AG10803 (cell line): ENCODE measurements at regions not wholly inside any gene's neighbourhood (a gene's known extent, or its start where the extent isn't known, plus 50 kb on each side); places are given as distances from the start of the nearest gene placed in this dataset.
"Not testable (repeated sequence)": the region's sequence is repeated elsewhere in the genome, so short reads cannot be mapped to it uniquely, and the experiment has no call there.

ENCODE experiments used
- DNase-seq: peaks from one replicate; pipeline ENCODE4 v3.0.0; 2010; ENCODE audit warnings: low read depth
- H3K4me3 ChIP-seq: 2 replicates; pipeline ENCODE4 v1.5.1; 2011; ENCODE audit warnings: mild to moderate bottlenecking, low read length, control low read depth
- TF ChIP-seq, protein P1 (sequence below): conservative IDR thresholded peaks from 2 replicates; pipeline ENCODE4 v1.5.1; 2011; ENCODE audit warnings: mild to moderate bottlenecking, low read length, control low read depth, inconsistent platforms

DNA sequence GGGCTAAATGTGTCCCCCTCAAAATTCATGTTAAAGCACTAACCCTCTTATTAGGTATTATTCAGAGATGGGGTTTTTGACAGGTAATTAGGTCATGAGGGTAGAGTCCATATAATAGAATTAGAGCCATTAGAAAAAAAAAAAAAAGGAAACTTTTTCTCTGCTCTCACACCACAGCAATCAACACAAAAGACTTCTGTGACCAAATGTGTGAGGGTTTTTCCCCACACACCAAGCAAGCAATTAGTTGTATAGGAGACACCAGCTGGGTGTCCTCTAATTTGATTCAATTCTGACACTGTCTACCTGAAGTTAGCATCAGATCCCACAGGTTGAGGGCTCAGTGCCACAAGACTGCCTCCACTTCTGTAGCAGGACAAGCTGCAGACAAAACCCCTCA is 64.6 kb upstream of the GMDS start:
- DNase-seq: no peak
- H3K4me3 ChIP-seq: no peak overlapping the region
- TF ChIP-seq, protein P1, sequence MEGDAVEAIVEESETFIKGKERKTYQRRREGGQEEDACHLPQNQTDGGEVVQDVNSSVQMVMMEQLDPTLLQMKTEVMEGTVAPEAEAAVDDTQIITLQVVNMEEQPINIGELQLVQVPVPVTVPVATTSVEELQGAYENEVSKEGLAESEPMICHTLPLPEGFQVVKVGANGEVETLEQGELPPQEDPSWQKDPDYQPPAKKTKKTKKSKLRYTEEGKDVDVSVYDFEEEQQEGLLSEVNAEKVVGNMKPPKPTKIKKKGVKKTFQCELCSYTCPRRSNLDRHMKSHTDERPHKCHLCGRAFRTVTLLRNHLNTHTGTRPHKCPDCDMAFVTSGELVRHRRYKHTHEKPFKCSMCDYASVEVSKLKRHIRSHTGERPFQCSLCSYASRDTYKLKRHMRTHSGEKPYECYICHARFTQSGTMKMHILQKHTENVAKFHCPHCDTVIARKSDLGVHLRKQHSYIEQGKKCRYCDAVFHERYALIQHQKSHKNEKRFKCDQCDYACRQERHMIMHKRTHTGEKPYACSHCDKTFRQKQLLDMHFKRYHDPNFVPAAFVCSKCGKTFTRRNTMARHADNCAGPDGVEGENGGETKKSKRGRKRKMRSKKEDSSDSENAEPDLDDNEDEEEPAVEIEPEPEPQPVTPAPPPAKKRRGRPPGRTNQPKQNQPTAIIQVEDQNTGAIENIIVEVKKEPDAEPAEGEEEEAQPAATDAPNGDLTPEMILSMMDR: no peak

DNA sequence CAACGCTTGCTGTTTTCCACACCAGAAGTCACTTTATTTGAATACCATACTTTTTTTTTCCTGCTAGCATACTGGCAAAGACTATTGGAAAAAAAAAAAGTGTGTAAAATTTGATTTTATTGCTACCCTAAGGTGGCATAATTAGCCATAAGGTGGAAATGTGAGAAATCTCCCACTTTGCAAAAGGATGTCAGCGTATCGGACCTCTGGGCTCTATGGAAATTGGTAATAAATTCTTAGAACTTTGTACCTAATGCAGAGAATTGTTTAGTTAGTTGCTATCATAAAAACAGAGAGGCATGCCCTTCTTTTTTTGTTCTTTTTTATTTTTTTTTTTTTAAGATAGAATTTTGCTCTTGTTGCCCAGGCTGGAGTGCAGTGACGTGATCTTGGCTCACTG is 63.7 kb upstream of the GMDS start:
- H3K4me3 ChIP-seq: no peak overlapping the region
- TF ChIP-seq, protein P1: no peak
- DNase-seq: no peak

DNA sequence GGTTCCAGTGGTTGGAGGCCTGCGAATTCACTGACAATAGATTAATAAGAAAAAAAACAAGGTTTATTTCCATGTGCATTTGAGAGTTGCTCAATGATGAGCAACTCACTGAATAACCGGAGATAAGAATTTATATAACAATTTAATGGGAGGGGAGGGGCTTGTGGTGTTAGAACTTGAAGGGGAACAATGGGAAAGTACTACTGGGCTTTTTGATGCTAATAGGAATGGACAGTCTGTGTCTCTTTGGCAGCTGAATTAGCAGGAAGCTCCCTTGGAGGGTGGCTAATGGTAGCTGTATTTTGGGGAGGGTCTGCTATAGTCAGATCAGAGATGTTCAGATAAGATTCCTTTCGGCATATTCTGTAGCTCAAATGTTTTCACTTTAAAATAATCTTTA is 62.4 kb upstream of the GMDS start:
- TF ChIP-seq, protein P1: no peak
- no peak overlapping the region for H3K4me3 ChIP-seq
- no peak for DNase-seq

DNA sequence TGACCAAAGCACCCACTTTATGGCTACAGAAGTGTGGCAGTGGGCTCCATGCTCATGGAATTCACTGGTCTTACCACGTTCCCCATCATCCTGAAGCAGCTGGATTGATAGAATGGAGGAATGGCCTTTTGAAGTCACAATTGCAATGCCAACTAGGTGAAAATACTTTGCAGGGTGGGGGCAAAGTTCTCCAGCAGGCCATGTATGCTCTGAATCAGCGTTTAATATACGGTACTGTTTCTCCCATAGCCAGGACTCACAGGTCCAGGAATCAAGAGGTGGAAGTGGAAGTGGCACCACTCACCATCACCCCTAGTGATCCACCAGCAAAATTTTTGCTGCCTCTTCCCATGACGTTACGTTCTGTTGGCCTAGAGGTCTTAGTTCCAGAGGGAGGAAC is 60.5 kb upstream of the GMDS start:
- no peak overlapping the region for H3K4me3 ChIP-seq
- TF ChIP-seq, protein P1: no peak
- no peak for DNase-seq

DNA sequence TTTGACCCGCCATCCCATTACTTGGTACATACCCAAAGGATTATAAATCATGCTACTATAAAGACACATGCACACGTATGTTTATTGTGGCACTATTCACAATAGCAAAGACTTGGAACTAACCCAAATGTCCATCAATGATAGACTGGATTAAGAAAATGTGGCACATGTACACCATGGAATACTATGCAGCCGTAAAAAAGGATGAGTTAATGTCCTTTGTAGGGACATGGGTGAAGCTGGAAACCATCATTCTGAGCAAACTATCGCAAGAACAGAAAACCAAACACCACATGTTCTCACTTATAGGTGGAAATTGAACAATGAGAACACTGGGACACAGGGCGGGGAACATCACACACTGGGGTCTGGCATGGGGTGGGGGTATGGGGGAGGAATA is 57.1 kb upstream of the GMDS start:
- not testable (repeated sequence) for DNase-seq, H3K4me3 ChIP-seq

DNA sequence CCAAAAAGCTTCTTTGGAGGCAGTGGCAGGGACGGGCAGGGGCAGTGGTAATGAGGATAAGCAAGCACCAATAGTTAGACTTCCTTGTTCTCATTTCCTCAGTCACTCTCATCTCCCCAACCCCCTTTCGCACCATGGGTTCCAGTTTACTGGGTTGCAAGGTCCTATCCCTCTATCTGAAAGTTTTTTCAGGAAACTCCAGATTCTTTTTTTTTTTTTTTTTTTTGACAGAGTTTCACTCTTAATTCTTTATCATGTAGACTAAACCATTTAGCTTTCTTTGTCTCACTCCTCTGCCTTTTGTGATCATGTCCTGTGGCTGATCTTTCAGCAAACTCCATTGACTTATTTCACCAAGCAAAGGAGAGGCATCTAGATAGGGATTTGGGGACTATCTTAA is 51.4 kb upstream of the GMDS start:
- DNase-seq: no peak
- TF ChIP-seq, protein P1: no peak
- no peak overlapping the region for H3K4me3 ChIP-seq
